ENCODE measurements at regions not wholly inside any gene's neighbourhood (a gene's known extent, or its start where the extent isn't known, plus 50 kb on each side); places are given as distances from the start of the nearest gene placed in this dataset.

DNA sequence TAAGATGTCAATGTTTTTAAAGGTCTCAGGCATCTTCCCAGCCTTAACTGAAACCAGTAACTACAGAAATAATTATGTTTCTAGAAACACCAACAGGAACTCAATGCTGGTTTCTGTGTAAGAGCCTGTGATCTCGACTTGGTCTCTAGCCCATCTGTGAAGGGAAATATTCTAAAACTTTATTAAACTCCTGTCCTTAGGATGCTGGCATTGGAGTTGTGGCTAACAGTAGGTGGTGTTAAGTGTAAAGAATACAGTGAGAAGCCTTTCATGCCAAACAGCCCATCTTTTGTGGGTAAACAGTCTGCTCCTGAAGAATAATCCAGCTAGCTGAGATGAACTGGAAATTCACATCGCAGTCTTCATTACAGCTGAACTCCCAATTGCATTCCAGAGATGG is 133.2 kb downstream of the ADAMTS15 start:
- TF ChIP-seq, protein P1, sequence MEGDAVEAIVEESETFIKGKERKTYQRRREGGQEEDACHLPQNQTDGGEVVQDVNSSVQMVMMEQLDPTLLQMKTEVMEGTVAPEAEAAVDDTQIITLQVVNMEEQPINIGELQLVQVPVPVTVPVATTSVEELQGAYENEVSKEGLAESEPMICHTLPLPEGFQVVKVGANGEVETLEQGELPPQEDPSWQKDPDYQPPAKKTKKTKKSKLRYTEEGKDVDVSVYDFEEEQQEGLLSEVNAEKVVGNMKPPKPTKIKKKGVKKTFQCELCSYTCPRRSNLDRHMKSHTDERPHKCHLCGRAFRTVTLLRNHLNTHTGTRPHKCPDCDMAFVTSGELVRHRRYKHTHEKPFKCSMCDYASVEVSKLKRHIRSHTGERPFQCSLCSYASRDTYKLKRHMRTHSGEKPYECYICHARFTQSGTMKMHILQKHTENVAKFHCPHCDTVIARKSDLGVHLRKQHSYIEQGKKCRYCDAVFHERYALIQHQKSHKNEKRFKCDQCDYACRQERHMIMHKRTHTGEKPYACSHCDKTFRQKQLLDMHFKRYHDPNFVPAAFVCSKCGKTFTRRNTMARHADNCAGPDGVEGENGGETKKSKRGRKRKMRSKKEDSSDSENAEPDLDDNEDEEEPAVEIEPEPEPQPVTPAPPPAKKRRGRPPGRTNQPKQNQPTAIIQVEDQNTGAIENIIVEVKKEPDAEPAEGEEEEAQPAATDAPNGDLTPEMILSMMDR (IDR thresholded peaks at IDR 0.05; ENCODE audit: borderline replicate concordance, extremely low read depth, low read length, poor library complexity, severe bottlenecking): no peak
- no peak for TF ChIP-seq EZH2 (IDR thresholded peaks at IDR 0.05; ENCODE audit: borderline replicate concordance, low read depth, low read length, severe bottlenecking)
